Skin epidermis (tissue), 12 donors: ENCODE measurements at regions not wholly inside any gene's neighbourhood (a gene's known extent, or its start where the extent isn't known, plus 50 kb on each side); places are given as distances from the start of the nearest gene placed in this dataset.

Experiments used
- H3K27ac ChIP-seq, 21 experiments: fragments of 200-600 bp; sonication (generic) in 11 of 21; one replicate each; pipeline ENCODE4 v1.5.0; 2020; ENCODE audit warnings: mild to moderate bottlenecking in 3 of 21, inconsistent platforms in 2 of 21, moderate library complexity in 2 of 21
- H3K4me3 ChIP-seq, 7 experiments: fragments of 200-600 bp; sonication (generic) in 2 of 7; one replicate each; pipeline ENCODE4 v1.5.0; 2020; ENCODE audit warnings: inconsistent platforms in 2 of 7, mild to moderate bottlenecking in 2 of 7, moderate library complexity in 1 of 7

DNA sequence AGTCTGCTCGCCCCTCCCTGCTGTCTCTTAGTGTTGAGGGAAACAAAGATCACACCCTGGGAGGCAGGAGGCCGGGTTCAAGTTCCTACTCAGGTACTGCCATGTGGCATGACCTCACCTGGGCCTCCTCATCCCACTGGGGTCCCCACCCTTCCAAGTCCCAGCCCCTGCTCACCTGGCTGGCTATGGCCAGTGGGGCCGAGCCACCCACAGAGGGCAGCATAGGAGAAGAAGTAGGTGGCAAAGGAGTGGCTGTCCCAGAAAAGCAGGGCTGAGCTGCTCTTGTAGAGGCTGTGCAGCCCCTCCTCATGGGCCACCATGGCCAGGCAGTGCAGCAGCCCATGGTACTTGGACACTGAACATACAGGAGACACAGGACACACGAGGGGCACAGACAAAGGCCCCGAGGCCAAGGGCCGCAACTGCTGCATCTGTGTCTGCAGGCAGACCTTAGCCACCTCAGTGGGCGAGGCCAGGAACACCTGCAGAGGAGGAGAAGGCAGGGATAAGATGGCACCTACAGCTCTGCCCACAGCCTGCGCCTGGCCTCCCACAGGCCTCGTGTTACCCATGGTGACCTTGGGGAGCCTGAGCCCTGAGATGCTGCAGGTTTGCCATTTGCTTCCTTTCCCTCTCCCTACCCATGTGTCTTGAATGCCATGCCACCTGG is 50.6 kb upstream of the MPEG1 start:
- H3K27ac ChIP-seq: no peak overlapping the region
- no peak overlapping the region for H3K4me3 ChIP-seq
